Parathyroid adenoma (tissue), 2 donors: ENCODE measurements at regions not wholly inside any gene's neighbourhood (a gene's known extent, or its start where the extent isn't known, plus 50 kb on each side); places are given as distances from the start of the nearest gene placed in this dataset.

Source experiments
- H2AFZ ChIP-seq: fragments of 300-600 bp; sonication (generic); one replicate; pipeline ENCODE4 v1.7.0; 2017; ENCODE audit warnings: antibody characterized with exemption, mild to moderate bottlenecking
- H3K27ac ChIP-seq: fragments of 300-600 bp; sonication (generic); one replicate; pipeline ENCODE4 v1.7.0; 2017
- H3K27me3 ChIP-seq: fragments of 300-600 bp; sonication (generic); one replicate; pipeline ENCODE4 v1.7.0; 2017; ENCODE audit warnings: low read length; ENCODE audit not compliant: control insufficient read depth, insufficient read depth
- H3K36me3 ChIP-seq: fragments of 300-600 bp; sonication (generic); one replicate; pipeline ENCODE4 v1.7.0; 2017; ENCODE audit warnings: low read length; ENCODE audit not compliant: control insufficient read depth, insufficient read depth
- H3K4me1 ChIP-seq: fragments of 300-600 bp; sonication (generic); one replicate; pipeline ENCODE4 v1.7.0; 2017; ENCODE audit warnings: control low read depth
- H3K4me2 ChIP-seq: fragments of 300-600 bp; sonication (generic); one replicate; pipeline ENCODE4 v1.7.0; 2017; ENCODE audit warnings: low read length
- H3K4me3 ChIP-seq: fragments of 300-600 bp; sonication (generic); one replicate; pipeline ENCODE4 v1.7.0; 2017; ENCODE audit warnings: low read depth, low read length
- H3K79me2 ChIP-seq: fragments of 300-600 bp; sonication (generic); one replicate; pipeline ENCODE4 v1.7.0; 2017; ENCODE audit warnings: control low read depth
- H3K9ac ChIP-seq: fragments of 300-600 bp; sonication (generic); one replicate; pipeline ENCODE4 v1.7.0; 2017; ENCODE audit warnings: mild to moderate bottlenecking
- H3K9me3 ChIP-seq: fragments of 300-600 bp; sonication (generic); one replicate; pipeline ENCODE4 v1.7.0; 2017; ENCODE audit warnings: low read length; ENCODE audit not compliant: control insufficient read depth
- TF ChIP-seq, protein P1 (sequence below): fragments of 300-600 bp; sonication (generic); IDR thresholded peaks from one replicate; pipeline ENCODE4 v1.7.0; 2017; ENCODE audit warnings: antibody characterized with exemption, mild to moderate bottlenecking
- donor health status: primary hyperparathyroidism.

DNA sequence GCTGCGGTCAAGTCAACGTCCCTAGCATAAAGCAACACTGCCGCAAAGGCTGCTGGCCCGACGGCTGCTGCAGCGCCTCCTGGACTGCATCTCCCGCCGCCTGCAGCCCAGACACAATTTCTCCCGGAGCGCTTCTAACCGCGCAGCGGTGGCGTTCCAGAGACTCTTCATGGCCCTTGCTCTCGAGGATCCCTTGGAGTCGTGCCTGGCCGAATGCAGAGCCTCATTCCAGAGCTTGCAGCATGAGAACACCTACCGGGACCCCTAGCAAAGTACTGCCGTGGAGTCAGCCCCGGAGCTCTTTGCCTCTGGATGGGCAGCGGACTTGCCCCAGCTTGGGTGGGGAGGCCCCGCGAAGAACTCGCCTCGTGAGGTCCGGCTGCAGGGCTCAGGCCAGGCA lies 79.7 kb upstream of the ZNF32 start:
- Histone ChIP-seq H3K36me3 (no peaks in the 10 kb centered on the region), H3K4me2 (no peak overlapping the region), H3K4me3 (no peak overlapping the region), H3K27me3 (no peaks in the 10 kb centered on the region), H3K27ac (no peak overlapping the region), H3K9ac (no peak overlapping the region), H3K9me3 (no peaks in the 10 kb centered on the region), H3K4me1 (no peaks in the 10 kb centered on the region), H3K79me2 (no peaks in the 10 kb centered on the region), H2AFZ (no peak overlapping the region)
- TF ChIP-seq, protein P1, sequence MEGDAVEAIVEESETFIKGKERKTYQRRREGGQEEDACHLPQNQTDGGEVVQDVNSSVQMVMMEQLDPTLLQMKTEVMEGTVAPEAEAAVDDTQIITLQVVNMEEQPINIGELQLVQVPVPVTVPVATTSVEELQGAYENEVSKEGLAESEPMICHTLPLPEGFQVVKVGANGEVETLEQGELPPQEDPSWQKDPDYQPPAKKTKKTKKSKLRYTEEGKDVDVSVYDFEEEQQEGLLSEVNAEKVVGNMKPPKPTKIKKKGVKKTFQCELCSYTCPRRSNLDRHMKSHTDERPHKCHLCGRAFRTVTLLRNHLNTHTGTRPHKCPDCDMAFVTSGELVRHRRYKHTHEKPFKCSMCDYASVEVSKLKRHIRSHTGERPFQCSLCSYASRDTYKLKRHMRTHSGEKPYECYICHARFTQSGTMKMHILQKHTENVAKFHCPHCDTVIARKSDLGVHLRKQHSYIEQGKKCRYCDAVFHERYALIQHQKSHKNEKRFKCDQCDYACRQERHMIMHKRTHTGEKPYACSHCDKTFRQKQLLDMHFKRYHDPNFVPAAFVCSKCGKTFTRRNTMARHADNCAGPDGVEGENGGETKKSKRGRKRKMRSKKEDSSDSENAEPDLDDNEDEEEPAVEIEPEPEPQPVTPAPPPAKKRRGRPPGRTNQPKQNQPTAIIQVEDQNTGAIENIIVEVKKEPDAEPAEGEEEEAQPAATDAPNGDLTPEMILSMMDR, result no peak

DNA sequence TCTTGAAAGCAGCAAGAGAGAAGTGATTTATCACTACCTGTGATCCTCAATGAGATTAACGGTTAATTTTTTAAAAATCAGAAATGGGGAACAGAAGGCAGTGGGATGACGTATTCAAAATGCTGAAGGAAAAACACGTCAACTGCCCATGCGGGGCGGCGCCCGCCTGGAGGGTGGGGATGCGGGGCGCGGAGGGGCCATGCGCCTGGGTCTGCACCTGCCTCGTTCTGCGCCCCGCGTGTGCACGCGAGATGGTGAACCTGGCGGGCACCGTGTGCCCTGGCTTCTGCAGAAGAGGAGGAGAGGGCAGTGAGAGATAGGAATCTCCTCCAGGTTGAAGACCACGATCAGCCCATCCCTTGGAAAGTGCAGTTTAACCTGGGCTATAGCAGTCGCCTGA lies 79.3 kb upstream of the ZNF32 start:
- H3K27ac ChIP-seq, result no peak overlapping the region
- H3K9me3 ChIP-seq, result no peaks in the 10 kb centered on the region
- TF ChIP-seq, protein P1, result no peak

DNA sequence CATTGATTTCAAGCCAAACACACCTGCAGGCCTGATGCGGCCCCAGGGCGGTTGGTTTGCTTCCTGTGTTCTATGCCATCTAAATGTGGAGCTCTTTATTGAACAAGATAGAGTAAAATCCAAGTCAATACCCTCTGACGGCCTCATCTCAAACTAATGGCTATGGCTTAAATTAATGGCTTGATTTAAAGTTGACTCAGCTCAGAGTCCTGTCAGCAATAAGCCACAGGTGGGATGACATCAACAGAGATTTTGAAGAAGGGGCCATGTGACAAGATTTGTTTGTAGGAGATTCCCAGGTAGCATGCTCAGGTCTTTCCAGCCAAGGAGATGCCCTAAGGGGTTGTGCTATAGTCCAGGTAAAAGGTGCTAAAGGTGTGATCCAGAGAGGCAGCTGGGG lies 66.7 kb upstream of the ZNF32 start:
- Histone ChIP-seq H3K9me3 (no peaks in the 10 kb centered on the region), H2AFZ (no peak overlapping the region), H3K4me2 (no peak overlapping the region), H3K79me2 (no peaks in the 10 kb centered on the region), H3K9ac (no peak overlapping the region), H3K4me1 (no peaks in the 10 kb centered on the region), H3K27ac (no peak overlapping the region), H3K4me3 (no peak overlapping the region), H3K27me3 (no peaks in the 10 kb centered on the region), H3K36me3 (no peaks in the 10 kb centered on the region)
- TF ChIP-seq, protein P1, result no peak

More for the DNA sequence above, 79.3 kb upstream of the ZNF32 start:
- Histone ChIP-seq H3K4me1 (no peaks in the 10 kb centered on the region), H2AFZ (no peak overlapping the region), H3K9ac (no peak overlapping the region), H3K27me3 (no peaks in the 10 kb centered on the region), H3K4me2 (no peak overlapping the region), H3K36me3 (no peaks in the 10 kb centered on the region), H3K79me2 (no peaks in the 10 kb centered on the region), H3K4me3 (no peak overlapping the region)

DNA sequence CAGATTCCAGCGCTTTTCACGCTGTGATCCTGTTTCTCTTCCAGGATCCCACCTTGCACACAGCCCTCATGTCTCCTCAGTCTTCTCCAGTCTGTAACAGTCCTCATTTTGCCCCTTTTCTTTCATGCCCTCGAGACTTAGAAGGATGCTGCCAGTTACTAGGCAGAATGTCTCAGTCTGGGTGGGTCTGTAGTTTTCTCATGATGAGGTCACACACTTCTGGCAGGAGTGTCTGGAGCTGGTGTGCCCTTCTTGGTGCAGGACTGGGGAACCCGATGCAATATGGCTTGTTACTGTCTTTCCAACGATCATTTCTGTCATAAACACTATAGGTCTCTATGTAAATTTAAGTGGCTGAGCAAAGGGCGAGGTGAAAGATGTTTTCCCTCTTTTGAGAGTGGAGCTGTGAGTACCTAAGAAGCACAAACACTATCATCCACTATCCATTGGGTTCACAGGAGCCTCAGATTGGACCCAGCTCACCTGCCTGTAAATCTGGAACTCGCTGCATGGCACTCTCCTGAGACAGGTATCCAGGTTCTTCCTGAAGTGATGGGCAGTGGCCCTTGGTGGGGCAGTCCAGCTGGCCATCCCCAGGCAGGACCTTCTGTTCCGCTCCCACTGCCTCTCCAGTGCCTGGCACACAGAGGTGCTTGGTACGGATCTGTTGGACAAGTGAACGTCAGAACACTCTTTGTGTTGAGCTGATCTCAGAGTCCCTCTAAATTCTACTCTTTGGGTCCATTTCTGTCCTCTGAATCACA lies 64.3 kb upstream of the ZNF32 start:
- Histone ChIP-seq H3K4me2 (no peak overlapping the region), H3K27me3 (no peaks in the 10 kb centered on the region), H3K9me3 (no peaks in the 10 kb centered on the region), H3K4me1 (no peaks in the 10 kb centered on the region), H3K27ac (no peak overlapping the region), H3K4me3 (no peak overlapping the region), H3K36me3 (no peaks in the 10 kb centered on the region), H3K9ac (no peak overlapping the region), H2AFZ (no peak overlapping the region), H3K79me2 (no peaks in the 10 kb centered on the region)
- TF ChIP-seq, protein P1, result no peak
